Amniotic epithelial cell (primary cell): ENCODE measurements at regions not wholly inside any gene's neighbourhood (a gene's known extent, or its start where the extent isn't known, plus 50 kb on each side); places are given as distances from the start of the nearest gene placed in this dataset.
"Not testable (repeated sequence)": the region's sequence is repeated elsewhere in the genome, so short reads cannot be mapped to it uniquely, and the experiment has no call there.

ENCODE experiments used
- DNase-seq: peaks from one replicate; pipeline ENCODE4 v3.0.0-alpha.2; 2010; ENCODE audit warnings: low read depth

DNA sequence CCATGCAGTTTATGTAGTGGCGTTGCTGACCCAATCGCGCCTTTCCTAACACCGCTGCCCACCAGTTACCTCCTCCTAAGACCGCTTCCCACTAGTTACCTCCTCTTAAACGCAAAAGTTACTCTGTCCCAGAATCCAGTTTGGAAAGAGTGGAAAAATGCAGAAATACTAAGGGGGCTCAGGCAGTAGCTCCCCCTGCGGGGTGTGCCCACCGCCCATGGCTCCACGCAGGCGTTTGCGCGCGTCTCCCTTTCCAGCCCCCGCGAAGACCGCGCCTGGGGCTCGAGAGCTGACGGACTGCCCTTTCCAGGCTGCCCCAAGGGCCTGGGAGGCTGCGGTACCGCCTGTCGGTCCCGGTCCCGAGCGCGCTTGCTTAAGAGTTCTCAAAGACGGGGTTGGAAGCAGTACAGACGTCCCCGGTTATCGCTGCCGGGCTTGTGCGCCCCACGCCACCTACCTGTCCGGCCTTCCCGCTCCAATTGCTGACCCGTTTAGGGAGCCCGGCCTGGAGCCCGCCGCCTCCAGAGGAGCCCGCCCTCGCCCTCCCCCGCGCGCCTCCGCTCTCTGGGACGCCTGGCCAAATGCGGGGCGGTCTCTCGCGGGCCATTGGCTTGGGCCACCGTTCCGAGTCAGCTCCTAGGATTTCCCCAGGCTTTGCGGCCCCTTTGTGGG, 414.1 kb upstream of the ESRRG start:
- no peak for DNase-seq

DNA sequence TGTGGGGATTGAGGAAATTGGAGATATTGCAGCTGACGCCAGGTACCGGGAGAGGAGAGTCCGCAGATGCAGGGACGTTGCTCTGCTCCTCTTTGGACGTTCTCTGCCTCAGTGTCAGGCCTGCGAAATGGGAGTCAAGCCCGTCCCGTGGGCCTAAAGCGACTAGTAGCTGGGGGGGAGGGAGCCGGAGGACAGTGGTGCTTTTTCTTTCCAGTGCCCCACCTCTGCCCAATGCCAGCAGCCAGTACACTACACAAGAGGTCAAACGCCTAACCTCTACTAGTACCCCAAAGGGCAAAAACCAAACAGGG, 413.6 kb upstream of the ESRRG start:
- no peak for DNase-seq

DNA sequence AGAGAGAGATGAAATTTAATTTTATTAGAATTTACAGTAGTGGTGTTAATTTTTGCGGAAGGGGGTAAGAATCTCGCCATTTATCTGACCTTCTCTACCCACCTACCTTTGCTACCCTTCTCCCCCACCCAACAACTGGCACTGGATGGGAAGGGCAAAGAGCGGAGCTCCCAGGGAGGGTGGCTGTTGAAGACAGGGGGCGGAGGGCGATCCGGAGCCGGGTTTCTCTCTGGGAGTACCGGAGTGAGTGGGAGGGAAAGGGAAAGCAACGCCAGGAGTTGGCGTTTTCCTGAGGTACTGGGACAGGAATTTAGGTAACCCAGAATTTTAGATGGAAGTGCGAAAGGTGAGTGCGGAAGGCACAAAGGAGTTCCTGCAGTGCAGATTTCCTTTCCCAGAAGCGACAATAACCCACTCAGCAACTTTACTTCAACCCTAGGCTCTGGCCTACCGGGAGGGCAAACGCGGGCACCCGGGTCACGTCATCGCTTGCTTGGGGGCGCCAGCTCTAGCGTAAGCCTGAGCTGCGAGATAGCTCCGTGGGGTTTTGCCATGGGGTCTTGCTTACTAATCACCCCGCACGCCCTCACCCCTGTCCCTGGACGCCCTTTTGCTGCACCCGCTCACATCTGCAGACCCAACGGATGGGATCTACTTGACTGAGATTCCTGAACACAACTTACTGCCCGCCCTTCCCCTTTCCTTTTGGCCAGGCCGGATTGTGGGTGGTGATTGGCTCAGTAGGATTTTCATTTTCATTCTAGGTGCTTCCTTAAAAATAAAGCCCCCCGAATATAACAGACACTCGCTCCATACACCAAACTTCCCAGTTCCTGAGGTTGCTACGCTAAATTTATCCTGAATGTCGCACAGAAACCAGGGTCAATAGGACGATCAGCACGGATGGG, 413.0 kb upstream of the ESRRG start:
- DNase-seq: no peak

DNA sequence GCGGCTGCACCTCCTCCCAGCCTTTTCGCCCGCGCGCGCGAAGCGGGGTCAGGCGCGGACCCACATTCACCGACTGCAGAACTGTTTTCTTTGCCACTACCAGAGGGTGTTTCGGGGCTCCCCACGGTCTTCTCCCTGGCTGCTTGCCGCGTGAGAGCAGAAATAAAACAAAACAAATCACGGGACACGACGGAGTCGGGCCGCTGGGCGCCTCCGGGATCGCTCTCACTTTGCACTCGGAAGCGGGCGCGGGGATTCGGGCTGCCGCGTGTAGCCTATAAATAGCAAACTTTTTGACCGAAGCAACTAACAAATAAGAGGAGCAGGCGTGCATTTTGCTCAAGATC, 412.3 kb upstream of the ESRRG start:
- DNase-seq: no peak

DNA sequence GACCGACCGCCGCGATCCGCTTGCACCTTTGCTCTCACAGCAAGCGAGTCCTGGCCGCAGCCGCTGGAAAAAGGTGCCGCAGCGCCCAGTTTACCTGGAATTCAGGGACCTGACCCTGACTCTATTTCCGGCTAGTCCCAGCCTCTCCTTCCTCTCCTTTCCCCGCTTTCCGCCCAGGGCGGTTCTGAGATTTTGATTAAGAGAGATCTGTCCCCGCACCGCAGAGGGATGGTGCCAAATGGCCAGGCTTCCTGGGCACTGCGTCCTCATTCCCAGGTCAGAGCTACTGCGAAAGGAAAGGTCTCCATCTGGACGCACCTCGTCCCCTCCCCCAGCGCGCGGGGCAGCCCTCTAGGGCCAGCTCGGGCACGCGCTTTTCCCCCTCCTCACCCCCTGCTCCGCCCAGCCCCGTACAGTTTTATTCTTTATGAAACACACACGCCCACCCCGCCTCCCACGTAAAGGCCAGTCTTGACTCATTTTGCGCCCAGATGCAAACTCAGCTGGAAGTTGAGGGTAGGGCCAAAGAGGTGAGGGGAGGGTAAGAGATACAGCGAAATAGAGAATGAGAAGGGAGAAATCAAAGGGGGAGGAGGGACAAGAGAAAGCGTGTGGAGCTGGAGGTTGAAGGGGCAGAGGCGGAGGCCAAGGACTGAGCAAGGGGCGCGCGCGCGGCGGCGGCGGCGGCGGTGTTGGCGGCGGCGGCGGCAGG, 411.8 kb upstream of the ESRRG start:
- DNase-seq: no peak

DNA sequence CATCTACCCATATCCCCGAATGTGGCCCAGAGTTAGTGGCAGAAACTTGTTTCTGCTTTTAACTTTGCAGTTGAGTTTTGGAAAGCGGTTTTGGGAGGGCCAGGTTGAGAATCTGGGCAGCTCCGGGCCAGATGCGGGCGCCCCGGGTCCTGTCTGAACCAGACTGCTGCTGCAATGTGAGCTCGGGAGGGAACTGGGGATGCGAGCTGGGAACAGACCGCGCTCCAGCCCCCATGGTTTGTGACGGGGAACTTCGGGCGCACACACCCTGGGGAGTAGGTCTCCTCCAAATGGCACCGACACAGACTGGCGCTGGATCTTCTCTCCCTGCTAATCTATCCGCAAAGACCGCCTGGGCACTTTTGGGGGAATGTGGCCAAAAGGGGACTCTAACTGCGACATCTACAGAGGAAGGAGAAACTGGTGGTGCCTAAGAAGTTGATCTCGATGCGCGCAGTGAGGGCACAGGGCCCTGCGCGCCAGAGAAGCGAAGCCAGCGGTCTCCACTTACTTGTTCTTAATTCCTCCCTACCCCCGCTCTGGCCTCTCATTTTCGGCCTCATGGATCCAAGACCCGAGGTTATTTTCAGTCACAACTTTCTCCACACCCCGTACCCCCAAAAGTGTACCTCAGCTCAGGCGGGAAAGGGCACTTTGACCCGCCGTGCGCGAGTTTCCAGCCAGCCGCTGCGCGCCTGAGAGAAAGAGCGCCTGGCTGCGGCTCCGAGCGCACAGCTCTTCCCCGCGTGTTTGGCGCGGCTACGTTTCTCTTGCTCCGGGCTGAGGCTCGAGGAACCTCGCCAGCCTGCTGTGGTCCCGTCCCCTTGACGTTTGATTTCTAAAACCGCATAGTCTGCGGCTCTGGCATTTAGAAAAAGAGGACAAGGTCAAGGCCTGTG, 411.0 kb upstream of the ESRRG start:
- DNase-seq: peak; percentile 6

DNA sequence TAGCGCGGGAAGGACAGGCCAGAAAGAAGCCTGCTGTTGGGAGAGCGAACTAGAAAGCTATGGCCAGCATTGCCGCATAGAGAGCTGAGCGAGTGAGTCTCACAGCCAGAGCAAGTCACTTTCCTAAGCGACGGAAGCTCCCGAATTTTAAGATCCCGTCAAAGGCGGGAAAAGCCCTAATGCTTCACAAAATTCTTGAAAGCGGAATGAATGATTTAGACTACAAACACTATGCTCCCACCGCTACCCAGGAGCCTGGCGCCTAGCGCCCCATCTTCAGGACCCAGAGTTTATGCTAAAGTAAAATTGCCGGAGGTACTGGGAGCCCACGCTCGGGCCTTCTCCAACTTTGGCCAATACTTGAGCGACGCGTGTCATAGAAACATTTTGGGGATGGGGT, 409.9 kb upstream of the ESRRG start:
- no peak for DNase-seq

- DNase-seq: not testable (repeated sequence)
Observed at GRCh38 chr1:217123340-217123739, 400.1 kb upstream of the ESRRG start.

DNA sequence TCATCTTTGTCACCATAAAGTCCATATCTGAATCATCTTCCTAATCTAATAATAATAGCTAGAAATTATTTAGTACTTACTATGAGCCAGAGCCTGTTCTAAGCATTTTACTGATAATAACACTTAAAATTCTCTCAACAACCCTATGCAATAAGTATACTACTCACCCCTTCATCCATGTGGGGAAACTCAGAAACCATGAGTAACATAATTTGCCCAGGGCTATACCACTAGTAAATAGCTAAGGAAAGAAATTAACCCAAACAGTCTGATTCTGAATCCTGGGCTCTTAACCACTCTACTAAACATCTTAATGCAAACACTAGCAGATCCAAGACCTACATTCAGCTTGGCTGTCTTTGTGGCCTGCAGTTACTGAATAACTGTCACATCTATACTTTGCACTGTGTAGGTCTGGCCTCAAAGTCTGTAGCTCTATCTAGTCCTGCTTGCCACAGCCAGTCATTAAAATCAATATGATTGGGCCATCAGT, 394.8 kb upstream of the ESRRG start:
- no peak for DNase-seq

GRCh38 chr1:217115404-217116380, 392.5 kb upstream of the ESRRG start:
- DNase-seq: no peak

DNA sequence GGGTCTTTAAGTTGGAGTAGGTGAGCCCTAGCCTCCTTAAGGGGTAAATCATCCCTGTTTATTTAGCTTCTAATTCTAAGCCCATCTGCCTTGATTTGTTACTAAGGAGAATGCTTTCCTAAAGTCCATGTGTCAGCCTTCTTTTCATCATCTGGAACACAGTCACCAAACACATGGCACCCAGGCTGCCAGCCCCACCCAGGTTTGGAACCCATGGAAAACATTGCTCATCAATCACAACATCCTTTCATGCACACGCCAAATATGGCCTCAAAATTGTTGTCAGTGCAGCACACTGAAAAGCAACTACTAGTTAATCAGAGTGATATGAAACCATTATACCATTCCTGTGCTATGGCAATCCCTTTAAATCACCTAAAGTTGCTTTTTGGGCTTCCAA, 386.7 kb upstream of the ESRRG start:
- no peak for DNase-seq

GRCh38 chr1:217106231-217106901, 383.1 kb upstream of the ESRRG start:
- no peak for DNase-seq

DNA sequence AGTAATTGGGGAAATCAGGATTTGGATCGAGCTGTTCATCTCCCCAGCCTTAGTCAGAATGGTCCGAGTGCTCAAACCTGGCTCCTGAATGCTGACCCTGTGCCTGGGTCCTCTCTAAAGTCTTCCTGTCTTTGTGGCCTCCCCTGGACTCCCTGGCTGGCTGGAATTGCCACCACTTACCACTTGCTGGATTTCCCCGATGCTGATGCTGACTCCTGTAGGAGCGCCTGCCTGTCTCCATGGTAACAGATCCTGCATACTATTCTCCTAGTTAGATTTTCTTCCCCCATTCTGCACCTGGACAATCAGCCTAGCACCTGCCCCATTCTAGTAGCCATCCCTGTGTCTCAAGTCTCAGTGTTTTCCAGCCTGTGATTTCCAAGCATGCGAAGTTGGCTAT, 382.2 kb upstream of the ESRRG start:
- no peak for DNase-seq

DNA sequence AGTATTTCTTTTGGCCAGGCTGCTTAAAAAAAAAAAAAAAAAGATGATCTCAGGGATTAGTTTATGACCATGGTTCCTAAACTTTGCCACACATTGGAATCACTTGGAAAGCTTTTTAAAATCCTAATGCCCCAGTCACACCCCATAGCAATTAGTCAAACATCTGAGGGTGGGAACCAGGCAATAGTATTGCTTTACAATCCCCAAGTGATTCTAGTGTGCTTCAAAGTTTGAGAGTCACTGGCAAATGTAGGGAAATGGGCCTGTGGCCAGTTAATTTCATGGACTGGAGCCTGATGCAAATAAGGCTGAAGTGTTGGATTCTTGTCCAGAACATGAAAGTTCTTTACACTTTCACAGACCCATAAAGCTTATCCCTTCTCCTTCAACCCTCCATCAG, 374.6 kb upstream of the ESRRG start:
- no peak for DNase-seq

DNA sequence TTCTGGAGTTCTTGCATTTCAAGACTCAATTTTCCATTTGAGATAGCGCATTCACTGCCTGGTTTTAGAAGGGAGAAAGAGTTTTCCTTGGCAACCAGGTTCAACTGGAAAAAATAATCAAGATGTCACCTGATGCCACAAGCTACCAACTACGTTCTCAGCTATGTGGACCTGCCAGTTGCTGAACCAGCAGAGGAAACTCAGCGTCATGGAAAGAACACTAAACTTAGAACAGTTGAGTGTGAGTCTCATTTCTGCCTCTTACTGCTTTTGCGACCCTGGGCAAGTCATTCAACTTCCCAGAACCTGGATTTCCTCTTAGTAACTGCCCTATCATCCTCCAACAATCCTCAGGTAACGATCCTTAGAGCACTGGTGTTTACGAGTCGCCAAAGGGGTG, 373.0 kb upstream of the ESRRG start:
- DNase-seq: no peak

DNA sequence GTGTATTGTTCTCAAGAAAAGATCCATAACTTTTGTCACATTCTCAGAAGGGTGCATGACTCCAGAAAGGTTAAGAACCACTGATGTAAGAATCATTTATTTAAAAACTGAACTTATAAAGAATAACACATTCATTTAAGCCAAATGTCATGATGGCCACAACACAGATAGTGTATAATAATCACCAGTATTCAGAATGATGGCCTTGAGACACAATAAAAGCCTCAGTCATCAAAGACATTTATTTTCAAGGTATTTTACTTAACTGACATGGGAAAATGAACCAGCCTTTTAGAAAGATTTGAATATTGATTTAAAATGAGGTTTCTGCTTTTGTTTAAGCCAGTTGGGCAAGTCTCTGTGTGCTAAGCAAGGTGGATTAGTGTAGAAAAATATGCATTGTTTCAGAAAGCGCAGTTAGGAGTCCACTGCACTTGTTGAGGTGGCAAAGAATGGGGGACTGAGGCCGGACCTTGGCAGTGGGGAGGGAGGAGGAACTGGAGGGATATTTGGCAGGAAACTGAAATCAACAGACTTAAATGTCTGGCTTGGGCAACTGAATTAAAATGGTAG, 371.9 kb upstream of the ESRRG start:
- DNase-seq: no peak

- no peak for DNase-seq
Observed at GRCh38 chr1:217091561-217091960, 368.3 kb upstream of the ESRRG start.

GRCh38 chr1:217090060-217090911, 367.1 kb upstream of the ESRRG start:
- no peak for DNase-seq
